HepG2 (cell line): ENCODE measurements at regions not wholly inside any gene's neighbourhood (a gene's known extent, or its start where the extent isn't known, plus 50 kb on each side); places are given as distances from the start of the nearest gene placed in this dataset.

Experiments used
- AHR ChIP-seq: IDR thresholded peaks from 2 replicates; pipeline ENCODE4 v1.6.1; 2018; ENCODE audit warnings: missing genetic modification reagents, missing compliant biosample characterization
- CEBPB ChIP-seq: IDR thresholded peaks from 2 replicates; pipeline ENCODE4 v1.6.1; 2011; ENCODE audit warnings: low read depth, low read length, improper control_type of control experiment, borderline replicate concordance
- CREB1 ChIP-seq, 2 experiments: fragments of 450-650 bp in 1 of 2; IDR thresholded peaks; 2 replicates each; pipeline ENCODE4 v1.6.1; 2016 to 2017; ENCODE audit warnings: control low read depth in 1 of 2, mild to moderate bottlenecking in 1 of 2, missing compliant biosample characterization in 1 of 2, missing genetic modification characterization in 1 of 2
- FOXJ3 ChIP-seq: sonication (generic); formaldehyde crosslinking; IDR thresholded peaks from 2 replicates; pipeline ENCODE4 v1.4.0; 2020; ENCODE audit warnings: missing genetic modification reagents, mild to moderate bottlenecking, borderline replicate concordance
- FOXK1 ChIP-seq: sonication (generic); formaldehyde crosslinking; IDR thresholded peaks from 2 replicates; pipeline ENCODE4 v1.4.0; 2020; ENCODE audit warnings: low read depth, missing genetic modification reagents, borderline replicate concordance
- KMT2B ChIP-seq: IDR thresholded peaks from 2 replicates; pipeline ENCODE4 v1.6.1; 2016; ENCODE audit warnings: missing genetic modification reagents, missing compliant biosample characterization
- PCBP1 ChIP-seq: fragments of 200-400 bp; formaldehyde crosslinking; IDR thresholded peaks from 2 replicates; pipeline ENCODE4 v1.6.1; 2017; ENCODE audit warnings: mild to moderate bottlenecking, low read depth, low read length, borderline replicate concordance
- TF ChIP-seq, protein P1 (sequence below): sonication (generic); formaldehyde crosslinking; IDR thresholded peaks from 2 replicates; pipeline ENCODE4 v1.5.0; 2020; ENCODE audit warnings: mild to moderate bottlenecking, missing genetic modification reagents, moderate library complexity
- TF ChIP-seq, protein P2 (sequence below): sonication (generic); formaldehyde crosslinking; IDR thresholded peaks from 2 replicates; pipeline ENCODE4 v1.5.0; 2020; ENCODE audit warnings: missing genetic modification reagents, mild to moderate bottlenecking, borderline replicate concordance
- TF ChIP-seq, protein P3 (sequence below): sonication (generic); formaldehyde crosslinking; IDR thresholded peaks from 2 replicates; pipeline ENCODE4 v1.5.0; 2020; ENCODE audit warnings: missing genetic modification reagents

DNA sequence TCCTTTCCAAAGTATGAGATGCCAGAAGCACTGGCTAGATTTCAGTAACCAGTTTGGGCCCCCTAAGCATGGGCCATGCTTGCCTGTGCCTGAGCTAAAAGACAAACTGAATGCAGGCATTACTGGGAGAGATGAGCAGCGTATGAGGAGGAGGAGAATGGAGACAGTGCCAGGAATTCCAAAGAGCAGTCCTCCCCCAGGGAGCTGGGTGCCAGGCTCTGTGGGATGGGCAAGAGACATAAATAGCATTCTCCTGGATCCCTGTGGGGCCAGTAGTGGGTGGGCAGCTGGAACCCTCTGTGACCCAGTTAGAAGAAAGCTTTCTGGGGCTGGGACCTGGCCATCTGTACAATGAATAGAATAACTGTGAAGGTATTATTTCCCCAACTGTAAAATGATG, 235.6 kb downstream of the KCNA4 start:
- TF ChIP-seq AHR (no peak), CREB1 (IDR thresholded peaks at IDR 0.05) (no peak), CREB1 (CRISPR knock-in tag; IDR thresholded peaks at IDR 0.05) (no peak), PCBP1 (no peak), FOXJ3 (CRISPR knock-in tag) (no peak), FOXK1 (CRISPR knock-in tag) (no peak), CEBPB (no peak), KMT2B (no peak)
- TF ChIP-seq, protein P1, sequence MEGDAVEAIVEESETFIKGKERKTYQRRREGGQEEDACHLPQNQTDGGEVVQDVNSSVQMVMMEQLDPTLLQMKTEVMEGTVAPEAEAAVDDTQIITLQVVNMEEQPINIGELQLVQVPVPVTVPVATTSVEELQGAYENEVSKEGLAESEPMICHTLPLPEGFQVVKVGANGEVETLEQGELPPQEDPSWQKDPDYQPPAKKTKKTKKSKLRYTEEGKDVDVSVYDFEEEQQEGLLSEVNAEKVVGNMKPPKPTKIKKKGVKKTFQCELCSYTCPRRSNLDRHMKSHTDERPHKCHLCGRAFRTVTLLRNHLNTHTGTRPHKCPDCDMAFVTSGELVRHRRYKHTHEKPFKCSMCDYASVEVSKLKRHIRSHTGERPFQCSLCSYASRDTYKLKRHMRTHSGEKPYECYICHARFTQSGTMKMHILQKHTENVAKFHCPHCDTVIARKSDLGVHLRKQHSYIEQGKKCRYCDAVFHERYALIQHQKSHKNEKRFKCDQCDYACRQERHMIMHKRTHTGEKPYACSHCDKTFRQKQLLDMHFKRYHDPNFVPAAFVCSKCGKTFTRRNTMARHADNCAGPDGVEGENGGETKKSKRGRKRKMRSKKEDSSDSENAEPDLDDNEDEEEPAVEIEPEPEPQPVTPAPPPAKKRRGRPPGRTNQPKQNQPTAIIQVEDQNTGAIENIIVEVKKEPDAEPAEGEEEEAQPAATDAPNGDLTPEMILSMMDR = no peak
- TF ChIP-seq, protein P2, sequence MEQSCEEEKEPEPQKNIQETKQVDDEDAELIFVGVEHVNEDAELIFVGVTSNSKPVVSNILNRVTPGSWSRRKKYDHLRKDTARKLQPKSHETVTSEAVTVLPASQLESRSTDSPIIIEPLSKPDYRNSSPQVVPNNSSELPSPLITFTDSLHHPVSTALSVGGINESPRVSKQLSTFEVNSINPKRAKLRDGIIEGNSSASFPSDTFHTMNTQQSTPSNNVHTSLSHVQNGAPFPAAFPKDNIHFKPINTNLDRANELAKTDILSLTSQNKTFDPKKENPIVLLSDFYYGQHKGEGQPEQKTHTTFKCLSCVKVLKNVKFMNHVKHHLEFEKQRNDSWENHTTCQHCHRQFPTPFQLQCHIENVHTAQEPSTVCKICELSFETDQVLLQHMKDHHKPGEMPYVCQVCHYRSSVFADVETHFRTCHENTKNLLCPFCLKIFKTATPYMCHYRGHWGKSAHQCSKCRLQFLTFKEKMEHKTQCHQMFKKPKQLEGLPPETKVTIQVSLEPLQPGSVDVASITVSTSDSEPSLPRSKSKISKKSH (CRISPR knock-in tag) = no peak
- TF ChIP-seq, protein P3, sequence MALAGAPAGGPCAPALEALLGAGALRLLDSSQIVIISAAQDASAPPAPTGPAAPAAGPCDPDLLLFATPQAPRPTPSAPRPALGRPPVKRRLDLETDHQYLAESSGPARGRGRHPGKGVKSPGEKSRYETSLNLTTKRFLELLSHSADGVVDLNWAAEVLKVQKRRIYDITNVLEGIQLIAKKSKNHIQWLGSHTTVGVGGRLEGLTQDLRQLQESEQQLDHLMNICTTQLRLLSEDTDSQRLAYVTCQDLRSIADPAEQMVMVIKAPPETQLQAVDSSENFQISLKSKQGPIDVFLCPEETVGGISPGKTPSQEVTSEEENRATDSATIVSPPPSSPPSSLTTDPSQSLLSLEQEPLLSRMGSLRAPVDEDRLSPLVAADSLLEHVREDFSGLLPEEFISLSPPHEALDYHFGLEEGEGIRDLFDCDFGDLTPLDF (CRISPR knock-in tag) = no peak
